Thyroid gland (tissue), 4 donors: ENCODE measurements at regions not wholly inside any gene's neighbourhood (a gene's known extent, or its start where the extent isn't known, plus 50 kb on each side); places are given as distances from the start of the nearest gene placed in this dataset.
"Not testable (repeated sequence)": the region's sequence is repeated elsewhere in the genome, so short reads cannot be mapped to it uniquely, and the experiment has no call there.

Source experiments
- CTCF ChIP-seq, 6 experiments: fragments of 200-600 bp in 3 of 6; fragments of 450-650 bp in 3 of 6; sonication (generic) in 3 of 6; IDR thresholded peaks; one replicate each; pipeline ENCODE4 v1.5.1; 2016 to 2019; ENCODE audit warnings: antibody characterized with exemption in 6 of 6, mild to moderate bottlenecking in 2 of 6, inconsistent platforms in 1 of 6, moderate library complexity in 1 of 6
- POLR2A ChIP-seq, 2 donors: fragments of 450-650 bp; IDR thresholded peaks; one replicate each; pipeline ENCODE4 v1.6.1; 2017; ENCODE audit warnings: antibody characterized with exemption in 2 of 2, mild to moderate bottlenecking in 2 of 2, moderate library complexity in 1 of 2

GRCh38 chr6:21796979-21797378, 203.4 kb downstream of the SOX4 start:
- not testable (repeated sequence) for TF ChIP-seq CTCF, POLR2A (IDR thresholded peaks at IDR 0.05)
